PC-9 (cell line): ENCODE measurements at regions not wholly inside any gene's neighbourhood (a gene's known extent, or its start where the extent isn't known, plus 50 kb on each side); places are given as distances from the start of the nearest gene placed in this dataset.

Experiments
- BruUV-seq: library from RNA; stranded (reverse); fragments of 400-500 nt; replicated peaks from 2 replicates; lab custom pipeline; 2021; lab: Mats Ljungman, UMichigan
- CTCF ChIA-PET: fragments of 300-600 bp; sonication (Branson Sonifier 250); formaldehyde crosslinking; loops from one replicate; lab custom pipeline; 2022; ENCODE audit warnings: antibody characterized with exemption; lab: Charles Lee
- POLR2A ChIA-PET: fragments of 300-600 bp; sonication (Branson Sonifier 250); formaldehyde crosslinking; loops from one replicate; lab custom pipeline; 2022; ENCODE audit warnings: antibody characterized with exemption; ENCODE audit not compliant: unreplicated experiment; lab: Charles Lee
- DNase-seq, 2 experiments: peaks; one replicate each; pipeline versions ENCODE4 v3.0.0 to v3.0.0-alpha.2; 2015 to 2022; ENCODE audit warnings: mixed read lengths in 1 of 2
- H2AFZ ChIP-seq: fragments of 200-600 bp; sonication (generic); 2 replicates; pipeline ENCODE4 v1.8.1; 2017; ENCODE audit warnings: antibody characterized with exemption
- H3F3A ChIP-seq: fragments of 200-600 bp; sonication (generic); 2 replicates; pipeline ENCODE4 v1.8.1; 2017; ENCODE audit warnings: antibody characterized with exemption, mild to moderate bottlenecking, low read depth; ENCODE audit not compliant: insufficient read depth
- H3K27ac ChIP-seq: fragments of 200-600 bp; sonication (generic); 2 replicates; pipeline ENCODE4 v1.6.1; 2016; ENCODE audit warnings: mixed run types
- H3K27me3 ChIP-seq: fragments of 200-600 bp; sonication (generic); 2 replicates; pipeline ENCODE4 v1.6.1; 2016; ENCODE audit warnings: low read depth, mixed run types; ENCODE audit not compliant: insufficient read depth
- H3K36me3 ChIP-seq: fragments of 200-600 bp; sonication (generic); 2 replicates; pipeline ENCODE4 v1.6.1; 2016; ENCODE audit warnings: low read depth, mixed run types
- H3K4me1 ChIP-seq: fragments of 200-600 bp; sonication (generic); replicated peaks from 2 replicates; pipeline ENCODE4 v1.6.1; 2016; ENCODE audit warnings: mixed run types; ENCODE audit not compliant: insufficient read depth
- H3K4me2 ChIP-seq: fragments of 200-600 bp; sonication (generic); 2 replicates; pipeline ENCODE4 v1.6.1; 2017; ENCODE audit warnings: mixed run types
- H3K4me3 ChIP-seq: fragments of 200-600 bp; sonication (generic); 2 replicates; pipeline ENCODE4 v1.6.1; 2016; ENCODE audit warnings: mixed run types
- H3K79me2 ChIP-seq: fragments of 200-600 bp; sonication (generic); 2 replicates; pipeline ENCODE4 v1.6.1; 2017; ENCODE audit warnings: low read depth, mixed run types
- H3K9me2 ChIP-seq: fragments of 200-600 bp; sonication (generic); 2 replicates; pipeline ENCODE4 v1.8.1; 2017; ENCODE audit warnings: mild to moderate bottlenecking; ENCODE audit not compliant: insufficient read depth
- H3K9me3 ChIP-seq: fragments of 200-600 bp; sonication (generic); 2 replicates; pipeline ENCODE4 v1.8.1; 2016; ENCODE audit warnings: low read depth; ENCODE audit not compliant: insufficient read depth
- H4K20me1 ChIP-seq: fragments of 200-600 bp; sonication (generic); 2 replicates; pipeline ENCODE4 v1.8.1; 2017; ENCODE audit not compliant: insufficient read depth
- EZH2 ChIP-seq: fragments of 200-600 bp; sonication (generic); IDR thresholded peaks from 2 replicates; pipeline ENCODE4 v1.8.0; 2017; ENCODE audit warnings: antibody characterized with exemption, low read depth
- intact Hi-C: fragments of 100-400 bp; cut with micrococcal nuclease; formaldehyde crosslinking; loops from one replicate; pipeline ENCODE4 v1.10.0; 2022; ENCODE audit not compliant: unreplicated experiment
- TF ChIP-seq, protein P1 (sequence below): fragments of 200-600 bp; sonication (generic); conservative IDR thresholded peaks from 2 replicates; pipeline ENCODE4 v1.6.1; 2017; ENCODE audit warnings: mixed run types, antibody characterized with exemption, mild to moderate bottlenecking, moderate library complexity

GRCh38 chr5:82657033-82657699 is 379.0 kb upstream of the RPS23 start:
- Histone ChIP-seq H2AFZ (no peak overlapping the region), H3K79me2 (no peaks in the 10 kb centered on the region), H3K36me3 (no peaks in the 10 kb centered on the region), H3K27ac (no peak overlapping the region), H4K20me1 (no peaks in the 10 kb centered on the region), H3K4me1 (no peaks in the 10 kb centered on the region), H3K4me2 (no peak overlapping the region), H3K9me3 (no peaks in the 10 kb centered on the region), H3K9me2 (no peaks in the 10 kb centered on the region), H3K4me3 (no peak overlapping the region), H3K27me3 (no peaks in the 10 kb centered on the region), H3F3A (no peaks in the 10 kb centered on the region)
- no peak for DNase-seq
- ChIA-PET POLR2A (no interaction called here), CTCF (no interaction called here)
- TF ChIP-seq EZH2, result no peak
- TF ChIP-seq, protein P1, sequence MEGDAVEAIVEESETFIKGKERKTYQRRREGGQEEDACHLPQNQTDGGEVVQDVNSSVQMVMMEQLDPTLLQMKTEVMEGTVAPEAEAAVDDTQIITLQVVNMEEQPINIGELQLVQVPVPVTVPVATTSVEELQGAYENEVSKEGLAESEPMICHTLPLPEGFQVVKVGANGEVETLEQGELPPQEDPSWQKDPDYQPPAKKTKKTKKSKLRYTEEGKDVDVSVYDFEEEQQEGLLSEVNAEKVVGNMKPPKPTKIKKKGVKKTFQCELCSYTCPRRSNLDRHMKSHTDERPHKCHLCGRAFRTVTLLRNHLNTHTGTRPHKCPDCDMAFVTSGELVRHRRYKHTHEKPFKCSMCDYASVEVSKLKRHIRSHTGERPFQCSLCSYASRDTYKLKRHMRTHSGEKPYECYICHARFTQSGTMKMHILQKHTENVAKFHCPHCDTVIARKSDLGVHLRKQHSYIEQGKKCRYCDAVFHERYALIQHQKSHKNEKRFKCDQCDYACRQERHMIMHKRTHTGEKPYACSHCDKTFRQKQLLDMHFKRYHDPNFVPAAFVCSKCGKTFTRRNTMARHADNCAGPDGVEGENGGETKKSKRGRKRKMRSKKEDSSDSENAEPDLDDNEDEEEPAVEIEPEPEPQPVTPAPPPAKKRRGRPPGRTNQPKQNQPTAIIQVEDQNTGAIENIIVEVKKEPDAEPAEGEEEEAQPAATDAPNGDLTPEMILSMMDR, result no peak
- no TSS peak for BruUV-seq
- intact Hi-C loops, result no loop called here

GRCh38 chr5:82656341-82656761 is 378.2 kb upstream of the RPS23 start:
- CTCF ChIA-PET, result no interaction called here

DNA sequence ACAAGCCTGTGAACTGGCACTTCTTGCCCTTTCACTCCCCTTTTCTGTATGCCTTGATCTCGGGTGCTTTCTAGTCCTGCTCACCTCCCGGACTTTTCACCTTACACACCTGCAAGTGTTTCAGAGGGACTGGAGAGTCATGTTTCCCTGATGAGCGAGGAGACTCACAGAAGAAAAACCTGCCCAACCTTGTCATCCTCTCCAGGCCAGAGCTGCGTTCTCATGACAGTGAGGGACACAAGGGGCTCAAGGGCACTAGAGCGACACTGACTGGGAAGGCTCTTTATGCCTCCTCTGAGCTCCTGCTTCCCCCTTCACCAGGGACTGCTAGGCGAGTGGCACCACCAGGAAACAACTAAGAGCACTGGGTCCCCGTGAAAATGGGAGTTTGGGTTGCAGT is 376.9 kb upstream of the RPS23 start:
- intact Hi-C loops, result no loop called here
- no peaks in the 10 kb centered on the region for H3K79me2 ChIP-seq
- no peaks in the 10 kb centered on the region for H3F3A ChIP-seq
- ChIA-PET CTCF (no interaction called here), POLR2A (no interaction called here)
- H3K27me3 ChIP-seq, result no peaks in the 10 kb centered on the region
- no peaks in the 10 kb centered on the region for H3K9me3 ChIP-seq
- no TSS peak for BruUV-seq
- no peaks in the 10 kb centered on the region for H3K4me1 ChIP-seq
- H3K36me3 ChIP-seq, result no peaks in the 10 kb centered on the region
- no peak for DNase-seq
- no peaks in the 10 kb centered on the region for H3K9me2 ChIP-seq
- H3K4me3 ChIP-seq, result no peak overlapping the region
- H2AFZ ChIP-seq, result no peak overlapping the region
- no peak overlapping the region for H3K4me2 ChIP-seq
- TF ChIP-seq, protein P1, result no peak
- no peaks in the 10 kb centered on the region for H4K20me1 ChIP-seq
- no peak overlapping the region for H3K27ac ChIP-seq

More at GRCh38 chr5:82656341-82656761, 378.2 kb upstream of the RPS23 start:
- intact Hi-C loops, result no loop called here
- Histone ChIP-seq H3K79me2 (no peaks in the 10 kb centered on the region), H3K27me3 (no peaks in the 10 kb centered on the region), H3F3A (no peaks in the 10 kb centered on the region), H4K20me1 (no peaks in the 10 kb centered on the region), H3K9me2 (no peaks in the 10 kb centered on the region), H3K4me3 (no peak overlapping the region), H3K4me1 (no peaks in the 10 kb centered on the region), H3K9me3 (no peaks in the 10 kb centered on the region), H3K27ac (no peak overlapping the region), H2AFZ (no peak overlapping the region), H3K4me2 (no peak overlapping the region), H3K36me3 (no peaks in the 10 kb centered on the region)
- BruUV-seq, result no TSS peak
- POLR2A ChIA-PET, result no interaction called here
- no peak for DNase-seq
- TF ChIP-seq, protein P1, result no peak
- no peak for TF ChIP-seq EZH2
